HCT116 (cell line): ENCODE measurements at regions not wholly inside any gene's neighbourhood (a gene's known extent, or its start where the extent isn't known, plus 50 kb on each side); places are given as distances from the start of the nearest gene placed in this dataset.

ENCODE experiments used
- ATAC-seq: fragments of 200-7000 bp; cut with Tn5 transposase; 2 replicates; pipeline ENCODE4 v1.9.1; 2020; ENCODE audit warnings: mild to moderate bottlenecking, moderate library complexity
- BruUV-seq: library from RNA; stranded (reverse); fragments of 400-500 nt; replicated peaks from 2 replicates; lab custom pipeline; 2021; lab: Mats Ljungman, UMichigan
- CTCF ChIA-PET: fragments of 300-600 bp; sonication (Branson Sonifier 250); formaldehyde crosslinking; loops from one replicate; lab custom pipeline; 2021; ENCODE audit warnings: antibody characterized with exemption; lab: Charles Lee
- POLR2A ChIA-PET: fragments of 300-600, 350-600 bp; sonication (Branson Sonifier 250); formaldehyde crosslinking; loops from one replicate; lab custom pipeline; 2021; ENCODE audit warnings: antibody characterized with exemption; lab: Charles Lee
- RAD21 ChIA-PET, 2 experiments: fragments of 300-600 bp; sonication (Branson Sonifier 250); formaldehyde crosslinking; loops; one replicate each; lab custom pipeline; 2023; ENCODE audit warnings: low total read pairs in 2 of 2; ENCODE audit not compliant: uncharacterized antibody in 2 of 2, unreplicated experiment in 2 of 2, low non-redundant PET in 1 of 2; lab: Charles Lee
- DNase-seq: peaks from one replicate; pipeline ENCODE4 v3.0.0-alpha.2; 2010; ENCODE audit warnings: low read depth, low spot score
- H2AFZ ChIP-seq: fragments of 200-600 bp; shearing (Covaris generic), sonication (generic); 2 replicates; pipeline ENCODE4 v1.6.1; 2017; ENCODE audit warnings: low read depth, mixed run types, mixed read lengths, antibody characterized with exemption, low read length; ENCODE audit not compliant: poor library complexity, severe bottlenecking
- H3K27ac ChIP-seq: 2 replicates; pipeline ENCODE4 v1.5.1; 2012; ENCODE audit warnings: low read depth, low read length
- H3K27me3 ChIP-seq: fragments of 200-600 bp; sonication (generic); 2 replicates; pipeline ENCODE4 v1.6.1; 2016; ENCODE audit warnings: mixed run types, low read length, mixed read lengths; ENCODE audit not compliant: insufficient read depth
- H3K36me3 ChIP-seq, 2 experiments: fragments of 200-500 bp in 1 of 2; fragments of 200-600 bp in 1 of 2; sonication (Bioruptor generic) in 1 of 2; sonication (generic) in 1 of 2; 2 replicates each; pipeline versions ENCODE4 v1.5.1 to v1.6.1; 2014 to 2016; ENCODE audit warnings: low read length in 2 of 2, inconsistent platforms in 1 of 2, mixed read lengths in 1 of 2, mixed run types in 1 of 2; ENCODE audit not compliant: insufficient read depth in 2 of 2, control insufficient read depth in 1 of 2
- H3K4me1 ChIP-seq, 2 experiments: fragments of 200-600 bp in 1 of 2; sonication (generic) in 1 of 2; 2 replicates each; pipeline versions ENCODE4 v1.5.1 to v1.6.1; 2012 to 2017; ENCODE audit warnings: low read length in 2 of 2, inconsistent platforms in 1 of 2, mild to moderate bottlenecking in 1 of 2, mixed read lengths in 1 of 2, mixed run types in 1 of 2, moderate library complexity in 1 of 2; ENCODE audit not compliant: insufficient read depth in 2 of 2, control insufficient read depth in 1 of 2
- H3K4me2 ChIP-seq: fragments of 200-600 bp; sonication (generic); 2 replicates; pipeline ENCODE4 v1.6.1; 2017; ENCODE audit warnings: mixed run types, low read length, mixed read lengths
- H3K4me3 ChIP-seq, 2 experiments: fragments of 200-600 bp in 1 of 2; sonication (generic) in 1 of 2; replicated peaks in 1 of 2; 2 replicates each; pipeline ENCODE4 v1.5.1; 2011 to 2016; ENCODE audit warnings: low read length in 2 of 2, control low read depth in 1 of 2, low read depth in 1 of 2, mild to moderate bottlenecking in 1 of 2, mixed read lengths in 1 of 2, mixed run types in 1 of 2
- H3K79me2 ChIP-seq: fragments of 200-600 bp; sonication (generic); 2 replicates; pipeline ENCODE4 v1.6.1; 2017; ENCODE audit warnings: mild to moderate bottlenecking, mixed run types, low read length, moderate library complexity, mixed read lengths; ENCODE audit not compliant: insufficient read depth
- H3K9ac ChIP-seq: fragments of 200-600 bp; sonication (generic); 2 replicates; pipeline ENCODE4 v1.6.1; 2016; ENCODE audit warnings: low read length, mixed read lengths
- H3K9me2 ChIP-seq: fragments of 200-600 bp; sonication (generic), shearing (Covaris generic); 2 replicates; pipeline ENCODE4 v1.6.1; 2017; ENCODE audit warnings: mixed run types, mild to moderate bottlenecking, moderate library complexity; ENCODE audit not compliant: insufficient read depth
- H3K9me3 ChIP-seq, 2 experiments: fragments of 200-500 bp in 1 of 2; fragments of 200-600 bp in 1 of 2; sonication (Bioruptor generic) in 1 of 2; sonication (generic) in 1 of 2; 2 replicates each; pipeline ENCODE4 v1.6.1; 2014 to 2017; ENCODE audit warnings: low read length in 2 of 2, mixed read lengths in 2 of 2, inconsistent platforms in 1 of 2, low read depth in 1 of 2, mild to moderate bottlenecking in 1 of 2, mixed run types in 1 of 2, moderate library complexity in 1 of 2; ENCODE audit not compliant: control insufficient read depth in 1 of 2, insufficient read depth in 1 of 2
- H4K20me1 ChIP-seq: fragments of 200-600 bp; sonication (generic), shearing (Covaris generic); 2 replicates; pipeline ENCODE4 v1.6.1; 2017; ENCODE audit warnings: mixed run types, mild to moderate bottlenecking, moderate library complexity; ENCODE audit not compliant: insufficient read depth
- ATF3 ChIP-seq: IDR thresholded peaks from 2 replicates; pipeline ENCODE4 v1.6.1; 2012
- EGR1 ChIP-seq: IDR thresholded peaks from 2 replicates; pipeline ENCODE4 v1.6.1; 2012; ENCODE audit warnings: low read depth
- EZH2 ChIP-seq: fragments of 200-600 bp; sonication (generic); IDR thresholded peaks from 2 replicates; pipeline ENCODE4 v1.6.1; 2017; ENCODE audit warnings: antibody characterized with exemption, mixed run types
- JUND ChIP-seq: IDR thresholded peaks from 2 replicates; pipeline ENCODE4 v1.6.1; 2012
- MAX ChIP-seq: IDR thresholded peaks from 2 replicates; pipeline ENCODE4 v1.6.1; 2012
- RAD21 ChIP-seq: IDR thresholded peaks from 2 replicates; pipeline ENCODE4 v1.6.1; 2012; ENCODE audit warnings: low read depth, mild to moderate bottlenecking
- REST ChIP-seq: IDR thresholded peaks from 2 replicates; pipeline ENCODE4 v1.6.1; 2012; ENCODE audit warnings: low read depth
- SIN3A ChIP-seq: IDR thresholded peaks from 2 replicates; pipeline ENCODE4 v1.6.1; 2012; ENCODE audit warnings: low read depth
- SP1 ChIP-seq: IDR thresholded peaks from 2 replicates; pipeline ENCODE4 v1.6.1; 2012; ENCODE audit warnings: low read depth
- YY1 ChIP-seq: IDR thresholded peaks from 2 replicates; pipeline ENCODE4 v1.6.1; 2011; ENCODE audit warnings: low read length, low read depth, moderate library complexity, mild to moderate bottlenecking; ENCODE audit not compliant: insufficient replicate concordance; ENCODE audit errors: extremely low read depth
- ZFX ChIP-seq: fragments of 450-650 bp; IDR thresholded peaks from 2 replicates; pipeline ENCODE4 v1.6.1; 2017
- intact Hi-C: fragments of 100-400 bp; cut with micrococcal nuclease; formaldehyde crosslinking; loops from 2 replicates; pipeline ENCODE4 v1.10.0; 2022
- TF ChIP-seq, protein P1 (sequence below): IDR thresholded peaks from 2 replicates; pipeline ENCODE4 v1.6.1; 2011; ENCODE audit warnings: mild to moderate bottlenecking, low read length, moderate library complexity; ENCODE audit not compliant: insufficient replicate concordance; ENCODE audit errors: extremely low read depth

DNA sequence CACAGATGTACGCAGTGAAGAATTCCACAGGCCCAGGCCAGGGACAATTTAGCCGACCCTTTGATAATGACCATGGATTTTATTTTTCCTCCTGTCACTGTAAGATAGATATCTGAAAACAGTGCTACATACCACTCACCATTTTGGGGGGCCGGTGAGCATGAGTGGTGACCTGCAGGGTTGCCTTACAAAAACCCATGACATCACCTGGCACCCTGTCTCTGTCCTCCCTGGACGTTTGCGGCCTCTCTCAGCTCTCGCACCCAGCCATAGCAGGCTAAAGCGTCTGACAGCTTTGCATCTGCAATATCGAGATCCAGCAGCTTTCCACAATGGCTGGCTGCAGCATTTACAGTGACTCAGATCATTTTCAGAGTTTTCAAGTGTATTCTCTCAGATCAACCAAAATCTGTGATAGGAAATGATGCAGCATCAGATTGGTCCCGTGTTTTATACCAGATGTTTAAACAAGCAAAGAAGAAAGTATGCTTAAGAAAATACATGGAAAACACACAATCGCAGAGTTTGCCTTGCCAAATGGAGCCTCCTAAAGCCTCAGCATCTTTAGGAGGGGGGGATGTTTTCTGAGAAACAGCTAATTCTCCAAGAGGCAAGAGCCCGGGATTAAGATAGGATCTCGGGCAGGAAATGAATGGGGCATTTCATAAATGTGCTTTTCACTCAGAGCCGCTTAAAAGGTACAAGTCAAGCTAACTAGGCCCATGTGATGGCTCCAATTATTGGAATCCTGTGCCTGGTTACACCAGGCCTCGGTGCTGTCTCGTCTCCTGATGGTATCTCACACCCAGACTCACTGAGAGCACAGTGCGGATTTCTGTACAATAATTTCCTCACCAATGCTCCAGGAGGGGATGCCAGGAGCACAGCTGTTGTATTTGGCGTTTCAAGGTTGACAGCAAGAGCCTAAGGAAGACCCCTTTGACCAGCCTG is 257.3 kb downstream of the XXYLT1 start (continued):
- no peak for TF ChIP-seq EGR1

DNA sequence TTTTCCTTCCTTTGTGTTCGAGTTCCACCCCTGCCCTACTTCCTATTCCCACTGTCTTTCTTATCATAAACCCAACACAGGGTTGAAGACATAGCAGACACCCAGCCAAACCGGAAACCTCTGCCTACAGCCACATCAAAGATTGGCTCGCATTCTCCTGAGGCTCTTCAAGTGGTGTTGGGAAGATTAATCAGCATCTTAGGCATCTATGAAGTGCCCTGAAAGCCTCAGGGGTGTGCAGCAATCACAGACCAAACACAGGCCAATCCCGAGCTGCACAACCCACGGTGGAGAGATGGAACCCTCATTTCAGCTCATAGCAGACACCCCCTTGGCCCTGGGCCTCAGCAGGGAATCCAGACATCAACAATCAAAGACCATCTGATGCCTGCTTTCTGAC is 255.9 kb downstream of the XXYLT1 start:
- Histone ChIP-seq H3K27me3 (peaks cover 29% of the 10 kb centered on the region), H3K4me2 (no peak overlapping the region), H3K9me2 (no peaks in the 10 kb centered on the region), H3K9ac (no peak overlapping the region), H2AFZ (no peak overlapping the region), H3K4me3 (no peak overlapping the region), H3K27ac (no peak overlapping the region), H3K4me1 (0 out of 4 replicates have a peak, but pooled peaks cover 0 to 4% of the 10 kb centered on the region in 2 experiments), H4K20me1 (no peaks in the 10 kb centered on the region), H3K36me3 (no peaks in the 10 kb centered on the region), H3K9me3 (no peaks in the 10 kb centered on the region), H3K79me2 (no peaks in the 10 kb centered on the region)
- POLR2A ChIA-PET = no interaction called here
- DNase-seq = no peak
- TF ChIP-seq EZH2 (no peak), ATF3 (no peak), RAD21 (no peak), EGR1 (no peak), JUND (no peak), YY1 (no peak), MAX (no peak), SIN3A (no peak), ZFX (no peak), REST (no peak), SP1 (no peak)
- TF ChIP-seq, protein P1, sequence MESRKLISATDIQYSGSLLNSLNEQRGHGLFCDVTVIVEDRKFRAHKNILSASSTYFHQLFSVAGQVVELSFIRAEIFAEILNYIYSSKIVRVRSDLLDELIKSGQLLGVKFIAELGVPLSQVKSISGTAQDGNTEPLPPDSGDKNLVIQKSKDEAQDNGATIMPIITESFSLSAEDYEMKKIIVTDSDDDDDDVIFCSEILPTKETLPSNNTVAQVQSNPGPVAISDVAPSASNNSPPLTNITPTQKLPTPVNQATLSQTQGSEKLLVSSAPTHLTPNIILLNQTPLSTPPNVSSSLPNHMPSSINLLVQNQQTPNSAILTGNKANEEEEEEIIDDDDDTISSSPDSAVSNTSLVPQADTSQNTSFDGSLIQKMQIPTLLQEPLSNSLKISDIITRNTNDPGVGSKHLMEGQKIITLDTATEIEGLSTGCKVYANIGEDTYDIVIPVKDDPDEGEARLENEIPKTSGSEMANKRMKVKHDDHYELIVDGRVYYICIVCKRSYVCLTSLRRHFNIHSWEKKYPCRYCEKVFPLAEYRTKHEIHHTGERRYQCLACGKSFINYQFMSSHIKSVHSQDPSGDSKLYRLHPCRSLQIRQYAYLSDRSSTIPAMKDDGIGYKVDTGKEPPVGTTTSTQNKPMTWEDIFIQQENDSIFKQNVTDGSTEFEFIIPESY = no peak
- no TSS peak for BruUV-seq
- CTCF ChIA-PET = no interaction called here
- peak; percentile 67 for ATAC-seq
- RAD21 ChIA-PET = no interaction called here
- intact Hi-C loops = no loop called here
